A549 (cell line): ENCODE measurements at regions not wholly inside any gene's neighbourhood (a gene's known extent, or its start where the extent isn't known, plus 50 kb on each side); places are given as distances from the start of the nearest gene placed in this dataset.
A peak's percentile ranks its signal among the peaks of the same experiment; 100 is the strongest.

Experiments used
- BHLHE40 ChIP-seq: IDR thresholded peaks from 2 replicates; pipeline ENCODE4 v1.6.1; 2012; ENCODE audit warnings: low read depth, low read length, inconsistent platforms
- CBX2 ChIP-seq: fragments of 200-600 bp; sonication (generic); IDR thresholded peaks from 2 replicates; pipeline ENCODE4 v1.6.1; 2016; ENCODE audit warnings: low read depth, mild to moderate bottlenecking, borderline replicate concordance
- CBX8 ChIP-seq: fragments of 200-600 bp; sonication (generic); IDR thresholded peaks from 2 replicates; pipeline ENCODE4 v1.6.1; 2016
- CEBPB ChIP-seq, 2 experiments: fragments of >200 bp in 1 of 2; sonication (Bioruptor Twin) in 1 of 2; formaldehyde crosslinking in 1 of 2; IDR thresholded peaks; 2 replicates each; pipeline ENCODE4 v1.6.1; 2012 to 2016
- CHD2 ChIP-seq: fragments of 150-350 bp; IDR thresholded peaks from 2 replicates; pipeline ENCODE4 v1.6.1; 2014; ENCODE audit warnings: low read length; ENCODE audit not compliant: partially characterized antibody
- EHF ChIP-seq: fragments of 250-450 bp; sonication (Bioruptor Pico); IDR thresholded peaks from 2 replicates; pipeline ENCODE4 v1.5.0; 2020; ENCODE audit warnings: mild to moderate bottlenecking
- ESRRA ChIP-seq: fragments of 150-350 bp; IDR thresholded peaks from 2 replicates; pipeline ENCODE4 v1.6.1; 2014; ENCODE audit warnings: mild to moderate bottlenecking, low read length, borderline replicate concordance
- FOSB ChIP-seq: fragments of 250-450 bp; sonication (Bioruptor Pico); IDR thresholded peaks from 2 replicates; pipeline ENCODE4 v1.5.0; 2020; ENCODE audit warnings: mild to moderate bottlenecking, moderate library complexity
- FOSL2 ChIP-seq, 2 experiments: fragments of 450-650 bp in 1 of 2; fragments of >200 bp in 1 of 2; sonication (Bioruptor Twin) in 1 of 2; formaldehyde crosslinking; IDR thresholded peaks; 2 replicates each; pipeline versions ENCODE4 v1.5.0 to v1.6.1; 2016 to 2020; ENCODE audit warnings: mild to moderate bottlenecking in 1 of 2, moderate library complexity in 1 of 2
- HOXB13 ChIP-seq: fragments of 250-450 bp; sonication (Bioruptor Pico); IDR thresholded peaks from 2 replicates; pipeline ENCODE4 v1.5.0; 2020; ENCODE audit warnings: low read depth, mild to moderate bottlenecking, moderate library complexity
- HOXB5 ChIP-seq: fragments of 250-450 bp; sonication (Bioruptor Pico); IDR thresholded peaks from 2 replicates; pipeline ENCODE4 v1.5.0; 2020; ENCODE audit warnings: mild to moderate bottlenecking, moderate library complexity
- KDM1A ChIP-seq: fragments of 200-600 bp; sonication (generic); IDR thresholded peaks from 2 replicates; pipeline ENCODE4 v1.6.1; 2016; ENCODE audit warnings: low read depth, mild to moderate bottlenecking
- KDM5A ChIP-seq: fragments of 200-600 bp; sonication (generic); IDR thresholded peaks from 2 replicates; pipeline ENCODE4 v1.6.1; 2016; ENCODE audit warnings: antibody characterized with exemption, mild to moderate bottlenecking
- MAFK ChIP-seq: fragments of 450-650 bp; IDR thresholded peaks from 2 replicates; pipeline ENCODE4 v1.6.1; 2014; ENCODE audit not compliant: partially characterized antibody
- MAZ ChIP-seq: fragments of 150-350 bp; IDR thresholded peaks from 2 replicates; pipeline ENCODE4 v1.6.1; 2014; ENCODE audit warnings: antibody characterized with exemption, low read depth, low read length, borderline replicate concordance
- MYC ChIP-seq: IDR thresholded peaks from 2 replicates; pipeline ENCODE4 v1.6.1; 2012; ENCODE audit warnings: mild to moderate bottlenecking, inconsistent platforms, low read length, improper control_type of control experiment, borderline replicate concordance
- NFE2L2 ChIP-seq: fragments of 150-350 bp; conservative IDR thresholded peaks from 2 replicates; pipeline ENCODE4 v1.6.1; 2014; ENCODE audit warnings: low read length
- NPAS2 ChIP-seq: fragments of 250-450 bp; sonication (Bioruptor Pico); IDR thresholded peaks from 2 replicates; pipeline ENCODE4 v1.8.0; 2022; ENCODE audit warnings: mild to moderate bottlenecking, moderate library complexity, borderline replicate concordance
- PHF8 ChIP-seq: fragments of 200-600 bp; sonication (generic); IDR thresholded peaks from 2 replicates; pipeline ENCODE4 v1.6.1; 2016; ENCODE audit warnings: low read depth, mild to moderate bottlenecking, antibody characterized with exemption, moderate library complexity, borderline replicate concordance
- POLR2A ChIP-seq: IDR thresholded peaks from 2 replicates; pipeline ENCODE4 v1.6.1; 2012; ENCODE audit warnings: mild to moderate bottlenecking, low read length
- POLR2AphosphoS2 ChIP-seq: conservative IDR thresholded peaks from 2 replicates; pipeline ENCODE4 v1.6.1; 2012; ENCODE audit warnings: low read length, improper control_type of control experiment, inconsistent platforms
- RARB ChIP-seq: fragments of 250-450 bp; sonication (Bioruptor Pico); IDR thresholded peaks from 2 replicates; pipeline ENCODE4 v1.8.0; 2021; ENCODE audit warnings: mild to moderate bottlenecking, moderate library complexity
- RCOR1 ChIP-seq: fragments of 150-350 bp; IDR thresholded peaks from 2 replicates; pipeline ENCODE4 v1.6.1; 2014; ENCODE audit warnings: antibody characterized with exemption, low read length, low read depth
- RFX5 ChIP-seq: fragments of 450-650 bp; IDR thresholded peaks from 2 replicates; pipeline ENCODE4 v1.7.1; 2014; ENCODE audit warnings: antibody characterized with exemption, mild to moderate bottlenecking, moderate library complexity
- RNF2 ChIP-seq: fragments of 200-600 bp; sonication (generic); IDR thresholded peaks from 2 replicates; pipeline ENCODE4 v1.6.1; 2016; ENCODE audit warnings: low read depth, mild to moderate bottlenecking, antibody characterized with exemption, moderate library complexity, borderline replicate concordance
- SMC3 ChIP-seq: fragments of >200 bp; sonication (Bioruptor Twin); formaldehyde crosslinking; IDR thresholded peaks from 3 replicates; pipeline ENCODE4 v1.6.1; 2018; ENCODE audit warnings: inconsistent platforms
- SREBF2 ChIP-seq: fragments of 450-650 bp; IDR thresholded peaks from 2 replicates; pipeline ENCODE4 v1.6.1; 2014; ENCODE audit warnings: mild to moderate bottlenecking, moderate library complexity
- TFCP2L1 ChIP-seq: fragments of 250-450 bp; sonication (Bioruptor Pico); IDR thresholded peaks from 2 replicates; pipeline ENCODE4 v1.5.0; 2021; ENCODE audit warnings: mild to moderate bottlenecking
- ZNF302 ChIP-seq: fragments of 250-450 bp; sonication (Bioruptor Pico); IDR thresholded peaks from 2 replicates; pipeline ENCODE4 v1.9.0; 2021; ENCODE audit warnings: inconsistent platforms, mild to moderate bottlenecking, moderate library complexity
- ZSCAN20 ChIP-seq: fragments of 250-450 bp; sonication (Bioruptor Pico); IDR thresholded peaks from 2 replicates; pipeline ENCODE4 v1.8.0; 2022; ENCODE audit warnings: mild to moderate bottlenecking, moderate library complexity
- TF ChIP-seq, protein P1 (sequence below): fragments of >200 bp; sonication (Bioruptor Twin); formaldehyde crosslinking; IDR thresholded peaks from 3 replicates; pipeline ENCODE4 v1.6.1; 2016
- TF ChIP-seq, protein P2 (sequence below): IDR thresholded peaks from 2 replicates; pipeline ENCODE4 v1.6.1; 2012
- TF ChIP-seq, protein P3 (sequence below): fragments of 150-350 bp; IDR thresholded peaks from 2 replicates; pipeline ENCODE4 v1.6.1; 2014; ENCODE audit warnings: low read depth, mild to moderate bottlenecking, low read length
- TF ChIP-seq, protein P4 (sequence below): fragments of >200 bp; sonication (Bioruptor Twin); formaldehyde crosslinking; IDR thresholded peaks from 3 replicates; pipeline ENCODE4 v1.5.1; 2016
- TF ChIP-seq, protein P5 (sequence below): fragments of 250-450 bp; sonication (Bioruptor Pico); IDR thresholded peaks from 2 replicates; pipeline ENCODE4 v1.5.0; 2020; ENCODE audit warnings: low read depth, mild to moderate bottlenecking, moderate library complexity

DNA sequence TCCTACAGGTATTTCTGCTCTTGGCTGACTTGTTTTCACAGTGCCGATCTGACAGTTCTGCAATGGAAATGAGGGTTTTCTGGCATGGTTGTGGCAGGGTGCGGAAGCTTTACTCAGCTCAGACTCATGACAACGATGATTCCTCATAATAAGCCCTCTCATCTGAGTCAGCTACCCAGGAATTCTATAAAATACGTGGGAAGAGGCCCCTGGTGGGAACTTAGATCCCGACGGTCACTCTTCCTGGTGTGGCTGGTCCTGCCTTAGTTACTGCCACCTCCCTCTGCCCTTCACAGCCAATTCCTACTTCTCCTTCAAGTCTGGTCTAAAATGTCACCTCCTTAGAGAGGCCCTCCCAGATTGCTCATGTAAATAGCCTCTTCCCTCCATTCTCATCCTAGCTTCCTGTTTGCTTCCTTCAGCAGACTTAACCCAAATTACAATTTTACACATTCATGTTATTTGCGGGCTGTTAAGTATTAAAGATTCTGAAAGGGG lies 104.2 kb upstream of the MAP1LC3B2 start (continued):
- TF ChIP-seq, protein P1, sequence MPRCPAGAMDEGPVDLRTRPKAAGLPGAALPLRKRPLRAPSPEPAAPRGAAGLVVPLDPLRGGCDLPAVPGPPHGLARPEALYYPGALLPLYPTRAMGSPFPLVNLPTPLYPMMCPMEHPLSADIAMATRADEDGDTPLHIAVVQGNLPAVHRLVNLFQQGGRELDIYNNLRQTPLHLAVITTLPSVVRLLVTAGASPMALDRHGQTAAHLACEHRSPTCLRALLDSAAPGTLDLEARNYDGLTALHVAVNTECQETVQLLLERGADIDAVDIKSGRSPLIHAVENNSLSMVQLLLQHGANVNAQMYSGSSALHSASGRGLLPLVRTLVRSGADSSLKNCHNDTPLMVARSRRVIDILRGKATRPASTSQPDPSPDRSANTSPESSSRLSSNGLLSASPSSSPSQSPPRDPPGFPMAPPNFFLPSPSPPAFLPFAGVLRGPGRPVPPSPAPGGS: no peak
- no peak for TF ChIP-seq CBX8
- TF ChIP-seq FOSL2 (IDR thresholded peaks at IDR 0.05): no peak
- TF ChIP-seq FOSL2 (CRISPR knock-in tag; IDR thresholded peaks at IDR 0.05): peak; percentile 85
- peak; percentile 17; the same call in 2 of the 3 replicates for TF ChIP-seq SMC3
- TF ChIP-seq, protein P2, sequence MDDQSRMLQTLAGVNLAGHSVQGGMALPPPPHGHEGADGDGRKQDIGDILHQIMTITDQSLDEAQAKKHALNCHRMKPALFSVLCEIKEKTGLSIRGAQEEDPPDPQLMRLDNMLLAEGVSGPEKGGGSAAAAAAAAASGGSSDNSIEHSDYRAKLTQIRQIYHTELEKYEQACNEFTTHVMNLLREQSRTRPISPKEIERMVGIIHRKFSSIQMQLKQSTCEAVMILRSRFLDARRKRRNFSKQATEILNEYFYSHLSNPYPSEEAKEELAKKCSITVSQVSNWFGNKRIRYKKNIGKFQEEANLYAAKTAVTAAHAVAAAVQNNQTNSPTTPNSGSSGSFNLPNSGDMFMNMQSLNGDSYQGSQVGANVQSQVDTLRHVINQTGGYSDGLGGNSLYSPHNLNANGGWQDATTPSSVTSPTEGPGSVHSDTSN: 0 out of 2 replicates have a peak, but pooled peaks have one; percentile 32
- TF ChIP-seq POLR2AphosphoS2: no peak
- no peak for TF ChIP-seq HOXB13
- TF ChIP-seq POLR2A: no peak
- TF ChIP-seq TFCP2L1 (CRISPR knock-in tag): no peak
- TF ChIP-seq NFE2L2: no peak
- TF ChIP-seq HOXB5 (CRISPR knock-in tag): no peak
- TF ChIP-seq ESRRA: no peak
- no peak for TF ChIP-seq CHD2
- TF ChIP-seq ZNF302 (CRISPR knock-in tag): no peak; the same call in 1 of the 2 replicates
- TF ChIP-seq RFX5: no peak
- TF ChIP-seq, protein P3, sequence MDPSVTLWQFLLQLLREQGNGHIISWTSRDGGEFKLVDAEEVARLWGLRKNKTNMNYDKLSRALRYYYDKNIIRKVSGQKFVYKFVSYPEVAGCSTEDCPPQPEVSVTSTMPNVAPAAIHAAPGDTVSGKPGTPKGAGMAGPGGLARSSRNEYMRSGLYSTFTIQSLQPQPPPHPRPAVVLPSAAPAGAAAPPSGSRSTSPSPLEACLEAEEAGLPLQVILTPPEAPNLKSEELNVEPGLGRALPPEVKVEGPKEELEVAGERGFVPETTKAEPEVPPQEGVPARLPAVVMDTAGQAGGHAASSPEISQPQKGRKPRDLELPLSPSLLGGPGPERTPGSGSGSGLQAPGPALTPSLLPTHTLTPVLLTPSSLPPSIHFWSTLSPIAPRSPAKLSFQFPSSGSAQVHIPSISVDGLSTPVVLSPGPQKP: no peak
- TF ChIP-seq MAZ: no peak
- TF ChIP-seq EHF (CRISPR knock-in tag): 0 out of 2 replicates have a peak, but pooled peaks have one; percentile 28
- peak; percentile 44 for TF ChIP-seq MAFK
- TF ChIP-seq SREBF2: no peak
- TF ChIP-seq, protein P4, sequence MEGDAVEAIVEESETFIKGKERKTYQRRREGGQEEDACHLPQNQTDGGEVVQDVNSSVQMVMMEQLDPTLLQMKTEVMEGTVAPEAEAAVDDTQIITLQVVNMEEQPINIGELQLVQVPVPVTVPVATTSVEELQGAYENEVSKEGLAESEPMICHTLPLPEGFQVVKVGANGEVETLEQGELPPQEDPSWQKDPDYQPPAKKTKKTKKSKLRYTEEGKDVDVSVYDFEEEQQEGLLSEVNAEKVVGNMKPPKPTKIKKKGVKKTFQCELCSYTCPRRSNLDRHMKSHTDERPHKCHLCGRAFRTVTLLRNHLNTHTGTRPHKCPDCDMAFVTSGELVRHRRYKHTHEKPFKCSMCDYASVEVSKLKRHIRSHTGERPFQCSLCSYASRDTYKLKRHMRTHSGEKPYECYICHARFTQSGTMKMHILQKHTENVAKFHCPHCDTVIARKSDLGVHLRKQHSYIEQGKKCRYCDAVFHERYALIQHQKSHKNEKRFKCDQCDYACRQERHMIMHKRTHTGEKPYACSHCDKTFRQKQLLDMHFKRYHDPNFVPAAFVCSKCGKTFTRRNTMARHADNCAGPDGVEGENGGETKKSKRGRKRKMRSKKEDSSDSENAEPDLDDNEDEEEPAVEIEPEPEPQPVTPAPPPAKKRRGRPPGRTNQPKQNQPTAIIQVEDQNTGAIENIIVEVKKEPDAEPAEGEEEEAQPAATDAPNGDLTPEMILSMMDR: no peak
- no peak for TF ChIP-seq RCOR1
- peak in 1 of 2 experiments; percentile 12; a peak in 1 of 4 replicates for TF ChIP-seq CEBPB (IDR thresholded peaks at IDR 0.05)
- TF ChIP-seq BHLHE40: no peak
- no peak for TF ChIP-seq MYC
- no peak for TF ChIP-seq KDM5A
- TF ChIP-seq RNF2: no peak
- peak; percentile 63; the same call in 1 of the 2 replicates for TF ChIP-seq KDM1A
- no peak for TF ChIP-seq RARB (CRISPR knock-in tag)
- no peak for TF ChIP-seq ZSCAN20 (CRISPR knock-in tag)
- TF ChIP-seq, protein P5, sequence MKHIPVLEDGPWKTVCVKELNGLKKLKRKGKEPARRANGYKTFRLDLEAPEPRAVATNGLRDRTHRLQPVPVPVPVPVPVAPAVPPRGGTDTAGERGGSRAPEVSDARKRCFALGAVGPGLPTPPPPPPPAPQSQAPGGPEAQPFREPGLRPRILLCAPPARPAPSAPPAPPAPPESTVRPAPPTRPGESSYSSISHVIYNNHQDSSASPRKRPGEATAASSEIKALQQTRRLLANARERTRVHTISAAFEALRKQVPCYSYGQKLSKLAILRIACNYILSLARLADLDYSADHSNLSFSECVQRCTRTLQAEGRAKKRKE (CRISPR knock-in tag): peak; percentile 12; the same call in 1 of the 2 replicates
- no peak for TF ChIP-seq NPAS2 (CRISPR knock-in tag)
- TF ChIP-seq FOSB (CRISPR knock-in tag): peak; percentile 71
- TF ChIP-seq PHF8: no peak
- TF ChIP-seq CBX2: no peak
